Adrenal gland (tissue), 5 donors: ENCODE measurements at regions not wholly inside any gene's neighbourhood (a gene's known extent, or its start where the extent isn't known, plus 50 kb on each side); places are given as distances from the start of the nearest gene placed in this dataset.

Experiments
- POLR2A ChIP-seq, 2 donors: fragments of 450-650 bp; IDR thresholded peaks; one replicate each; pipeline ENCODE4 v1.6.1; 2017; ENCODE audit warnings: antibody characterized with exemption in 2 of 2, mild to moderate bottlenecking in 2 of 2, moderate library complexity in 1 of 2
- TF ChIP-seq, protein P1 (sequence below), 6 experiments: fragments of 450-650 bp in 4 of 6; fragments of 200-600 bp in 2 of 6; sonication (generic) in 1 of 6; IDR thresholded peaks; 1 replicate in 5 of 6; 2 replicates in 1 of 6; pipeline versions ENCODE4 v1.5.1 to v1.8.0; 2016 to 2021; ENCODE audit warnings: antibody characterized with exemption in 6 of 6, mild to moderate bottlenecking in 2 of 6, moderate library complexity in 1 of 6
- donor health status: DM: no; HTN: no; CAD: no.

DNA sequence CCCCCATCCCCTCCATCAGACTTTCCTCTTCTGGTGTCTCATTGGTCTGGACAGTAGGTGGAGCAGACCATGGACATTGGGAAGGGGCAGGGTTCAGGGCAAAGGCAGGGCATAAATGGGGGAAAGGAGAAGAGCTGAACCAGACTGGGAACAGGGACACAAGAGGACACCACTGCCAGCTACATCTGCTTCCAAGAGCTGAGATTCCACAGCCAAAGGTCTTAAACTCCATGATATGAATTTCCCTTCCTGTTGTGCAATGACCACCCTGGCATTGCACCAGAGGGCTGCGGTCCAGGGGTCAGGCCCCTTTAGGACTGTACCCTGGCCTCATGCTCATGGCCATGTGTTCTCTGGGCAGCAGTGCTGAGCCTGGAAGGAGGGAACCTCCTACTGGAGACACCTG lies 137.9 kb downstream of the MAFB start:
- TF ChIP-seq, protein P1, sequence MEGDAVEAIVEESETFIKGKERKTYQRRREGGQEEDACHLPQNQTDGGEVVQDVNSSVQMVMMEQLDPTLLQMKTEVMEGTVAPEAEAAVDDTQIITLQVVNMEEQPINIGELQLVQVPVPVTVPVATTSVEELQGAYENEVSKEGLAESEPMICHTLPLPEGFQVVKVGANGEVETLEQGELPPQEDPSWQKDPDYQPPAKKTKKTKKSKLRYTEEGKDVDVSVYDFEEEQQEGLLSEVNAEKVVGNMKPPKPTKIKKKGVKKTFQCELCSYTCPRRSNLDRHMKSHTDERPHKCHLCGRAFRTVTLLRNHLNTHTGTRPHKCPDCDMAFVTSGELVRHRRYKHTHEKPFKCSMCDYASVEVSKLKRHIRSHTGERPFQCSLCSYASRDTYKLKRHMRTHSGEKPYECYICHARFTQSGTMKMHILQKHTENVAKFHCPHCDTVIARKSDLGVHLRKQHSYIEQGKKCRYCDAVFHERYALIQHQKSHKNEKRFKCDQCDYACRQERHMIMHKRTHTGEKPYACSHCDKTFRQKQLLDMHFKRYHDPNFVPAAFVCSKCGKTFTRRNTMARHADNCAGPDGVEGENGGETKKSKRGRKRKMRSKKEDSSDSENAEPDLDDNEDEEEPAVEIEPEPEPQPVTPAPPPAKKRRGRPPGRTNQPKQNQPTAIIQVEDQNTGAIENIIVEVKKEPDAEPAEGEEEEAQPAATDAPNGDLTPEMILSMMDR (IDR thresholded peaks at IDR 0.05): no peak
- no peak for TF ChIP-seq POLR2A (IDR thresholded peaks at IDR 0.05)
